ENCODE measurements at regions not wholly inside any gene's neighbourhood (a gene's known extent, or its start where the extent isn't known, plus 50 kb on each side); places are given as distances from the start of the nearest gene placed in this dataset.

GRCh38 chr15:70268698-70269251, 171.1 kb upstream of the TLE3 start:
- Histone ChIP-seq H3K9me3 (ENCODE audit: control insufficient read depth, insufficient read depth, low read depth, low read length) (no peaks in the 10 kb centered on the region), H2AFZ (ENCODE audit: low read length) (no peak overlapping the region), H3K4me1 (ENCODE audit: control insufficient read depth, extremely low read depth, insufficient read depth, low read length) (peaks cover 16% of the 10 kb centered on the region), H3K4me2 (ENCODE audit: extremely low read depth, insufficient read depth, low read length) (no peak overlapping the region), H3K36me3 (ENCODE audit: control insufficient read depth, insufficient read depth, low read length) (no peaks in the 10 kb centered on the region), H3K79me2 (ENCODE audit: control insufficient read depth, insufficient read depth, low read length) (no peaks in the 10 kb centered on the region), H3K27me3 (ENCODE audit: control insufficient read depth, insufficient read depth, low read length) (no peaks in the 10 kb centered on the region), H3K9ac (ENCODE audit: insufficient read depth, low read length) (no peak overlapping the region), H3K27ac (ENCODE audit: insufficient read depth, low read length) (no peak overlapping the region), H3K4me3 (replicated peaks in 1 of 4; ENCODE audit: control extremely low read depth in 1 of 4, insufficient read depth in 1 of 4, low read depth in 3 of 4, low read length in 4 of 4) (no peak overlapping the region), H4K20me1 (ENCODE audit: control insufficient read depth, extremely low read depth, insufficient read depth, low read length) (no peaks in the 10 kb centered on the region)
- TF ChIP-seq CTCF (conservative IDR thresholded peaks at IDR 0.05 in 1 of 2, IDR thresholded peaks at IDR 0.05 in 1 of 2; ENCODE audit: low read depth in 1 of 2, low read length in 2 of 2) (no peak), EZH2 (IDR thresholded peaks at IDR 0.05; ENCODE audit: low read length, missing control alignments) (no peak)
- DNase-seq (ENCODE audit: low read depth in 2 of 2), result peak in 1 of 2 donors; percentile 37

GRCh38 chr15:70267879-70268278, 170.2 kb upstream of the TLE3 start:
- Histone ChIP-seq H2AFZ (ENCODE audit: low read length) (no peak overlapping the region), H3K9me3 (ENCODE audit: control insufficient read depth, insufficient read depth, low read depth, low read length) (no peaks in the 10 kb centered on the region), H4K20me1 (ENCODE audit: control insufficient read depth, extremely low read depth, insufficient read depth, low read length) (no peaks in the 10 kb centered on the region), H3K36me3 (ENCODE audit: control insufficient read depth, insufficient read depth, low read length) (no peaks in the 10 kb centered on the region), H3K27ac (ENCODE audit: insufficient read depth, low read length) (no peak overlapping the region), H3K79me2 (ENCODE audit: control insufficient read depth, insufficient read depth, low read length) (no peaks in the 10 kb centered on the region), H3K4me1 (ENCODE audit: control insufficient read depth, extremely low read depth, insufficient read depth, low read length) (peaks cover 16% of the 10 kb centered on the region), H3K4me2 (ENCODE audit: extremely low read depth, insufficient read depth, low read length) (no peak overlapping the region), H3K9ac (ENCODE audit: insufficient read depth, low read length) (no peak overlapping the region), H3K27me3 (ENCODE audit: control insufficient read depth, insufficient read depth, low read length) (no peaks in the 10 kb centered on the region), H3K4me3 (replicated peaks in 1 of 4; ENCODE audit: control extremely low read depth in 1 of 4, insufficient read depth in 1 of 4, low read depth in 3 of 4, low read length in 4 of 4) (no peak overlapping the region)
- TF ChIP-seq EZH2 (IDR thresholded peaks at IDR 0.05; ENCODE audit: low read length, missing control alignments) (no peak), CTCF (conservative IDR thresholded peaks at IDR 0.05 in 1 of 2, IDR thresholded peaks at IDR 0.05 in 1 of 2; ENCODE audit: low read depth in 1 of 2, low read length in 2 of 2) (no peak)
- peak; percentile 37 to 66 for DNase-seq (ENCODE audit: low read depth in 2 of 2)

- H3K79me2 ChIP-seq (ENCODE audit: control insufficient read depth, insufficient read depth, low read length), result no peaks in the 10 kb centered on the region
- H3K27ac ChIP-seq (ENCODE audit: insufficient read depth, low read length), result no peak overlapping the region
- peaks cover 16% of the 10 kb centered on the region for H3K4me1 ChIP-seq (ENCODE audit: control insufficient read depth, extremely low read depth, insufficient read depth, low read length)
- no peak overlapping the region for H3K9ac ChIP-seq (ENCODE audit: insufficient read depth, low read length)
- TF ChIP-seq CTCF (conservative IDR thresholded peaks at IDR 0.05 in 1 of 2, IDR thresholded peaks at IDR 0.05 in 1 of 2; ENCODE audit: low read depth in 1 of 2, low read length in 2 of 2), result no peak
- TF ChIP-seq EZH2 (IDR thresholded peaks at IDR 0.05; ENCODE audit: low read length, missing control alignments), result no peak
- no peaks in the 10 kb centered on the region for H3K9me3 ChIP-seq (ENCODE audit: control insufficient read depth, insufficient read depth, low read depth, low read length)
- no peak for DNase-seq (ENCODE audit: low read depth in 2 of 2)
- H3K4me3 ChIP-seq (replicated peaks in 1 of 4; ENCODE audit: control extremely low read depth in 1 of 4, insufficient read depth in 1 of 4, low read depth in 3 of 4, low read length in 4 of 4), result no peak overlapping the region
- H2AFZ ChIP-seq (ENCODE audit: low read length), result no peak overlapping the region
- H4K20me1 ChIP-seq (ENCODE audit: control insufficient read depth, extremely low read depth, insufficient read depth, low read length), result no peaks in the 10 kb centered on the region
- no peaks in the 10 kb centered on the region for H3K27me3 ChIP-seq (ENCODE audit: control insufficient read depth, insufficient read depth, low read length)
- no peak overlapping the region for H3K4me2 ChIP-seq (ENCODE audit: extremely low read depth, insufficient read depth, low read length)
- no peaks in the 10 kb centered on the region for H3K36me3 ChIP-seq (ENCODE audit: control insufficient read depth, insufficient read depth, low read length)
Observed at GRCh38 chr15:70267306-70267705, 169.6 kb upstream of the TLE3 start.
